GM19099 (cell line): ENCODE measurements at regions not wholly inside any gene's neighbourhood (a gene's known extent, or its start where the extent isn't known, plus 50 kb on each side); places are given as distances from the start of the nearest gene placed in this dataset.
A peak's percentile ranks its signal among the peaks of the same experiment; 100 is the strongest.

Source experiments
- POLR2A ChIP-seq: IDR thresholded peaks from 3 replicates; pipeline ENCODE4 v1.6.1; 2011; ENCODE audit warnings: low read depth; ENCODE audit not compliant: insufficient read length; ENCODE audit errors: extremely low read depth

GRCh38 chr14:53630336-53630735, 326.3 kb downstream of the BMP4 start:
- TF ChIP-seq POLR2A = no peak

- no peak for TF ChIP-seq POLR2A
These were observed 327.7 kb downstream of the BMP4 start for GRCh38 chr14:53628732-53629430.

- no peak for TF ChIP-seq POLR2A
These were observed 328.4 kb downstream of the BMP4 start for GRCh38 chr14:53628261-53628660.

- no peak for TF ChIP-seq POLR2A
These were observed 329.9 kb downstream of the BMP4 start for GRCh38 chr14:53626761-53627160.

- no peak for TF ChIP-seq POLR2A
These were observed 334.2 kb downstream of the BMP4 start for GRCh38 chr14:53622447-53622846.

GRCh38 chr14:53621921-53622320, 334.7 kb downstream of the BMP4 start:
- TF ChIP-seq POLR2A = no peak

GRCh38 chr14:53621433-53621832, 335.2 kb downstream of the BMP4 start:
- TF ChIP-seq POLR2A = no peak

- no peak for TF ChIP-seq POLR2A
These were observed 335.7 kb downstream of the BMP4 start for GRCh38 chr14:53620890-53621289.

- no peak for TF ChIP-seq POLR2A
These were observed 336.3 kb downstream of the BMP4 start for GRCh38 chr14:53620317-53620716.

- TF ChIP-seq POLR2A = no peak
These were observed 336.9 kb downstream of the BMP4 start for GRCh38 chr14:53619691-53620231.

- TF ChIP-seq POLR2A = no peak
These were observed 341.4 kb downstream of the BMP4 start for GRCh38 chr14:53615252-53615651.

GRCh38 chr14:53613404-53614253, 343.0 kb downstream of the BMP4 start:
- peak; percentile 53 for TF ChIP-seq POLR2A

- no peak for TF ChIP-seq POLR2A
These were observed 345.7 kb downstream of the BMP4 start for GRCh38 chr14:53610947-53611346.

GRCh38 chr14:53609009-53609408, 347.6 kb downstream of the BMP4 start:
- no peak for TF ChIP-seq POLR2A

- TF ChIP-seq POLR2A = no peak
These were observed 348.3 kb downstream of the BMP4 start for GRCh38 chr14:53608369-53608768.

GRCh38 chr14:53606203-53606602, 350.4 kb downstream of the BMP4 start:
- no peak for TF ChIP-seq POLR2A
